HG03060 (cell line): ENCODE measurements at regions not wholly inside any gene's neighbourhood (a gene's known extent, or its start where the extent isn't known, plus 50 kb on each side); places are given as distances from the start of the nearest gene placed in this dataset.

Experiments used
- ATAC-seq: cut with Tn5 transposase; IDR thresholded peaks from one replicate; pipeline ENCODE4 v1.9.1; 2021; ENCODE audit warnings: low read depth, moderate number of reproducible peaks; ENCODE audit not compliant: unreplicated experiment

DNA sequence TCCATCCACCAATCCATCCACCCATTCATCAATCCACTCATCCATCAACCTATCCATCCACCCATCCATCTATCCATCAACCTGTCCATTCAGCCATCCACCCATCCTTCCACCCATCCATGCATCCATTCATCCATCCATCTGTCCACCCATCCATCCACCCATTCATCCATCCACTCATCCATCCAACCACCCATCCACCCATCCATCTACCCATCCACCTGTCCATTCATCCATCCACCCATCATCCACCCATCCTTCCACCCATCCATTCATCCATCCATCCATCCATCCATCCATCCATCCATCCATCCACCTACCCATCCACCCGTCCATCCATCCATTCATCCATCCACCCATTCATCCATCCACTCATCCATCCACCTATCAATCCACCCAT, 195.8 kb downstream of the NXNL2 start:
- no peak for ATAC-seq

- no peak for ATAC-seq
Observed at GRCh38 chr9:88732128-88732527, 197.2 kb downstream of the NXNL2 start.

DNA sequence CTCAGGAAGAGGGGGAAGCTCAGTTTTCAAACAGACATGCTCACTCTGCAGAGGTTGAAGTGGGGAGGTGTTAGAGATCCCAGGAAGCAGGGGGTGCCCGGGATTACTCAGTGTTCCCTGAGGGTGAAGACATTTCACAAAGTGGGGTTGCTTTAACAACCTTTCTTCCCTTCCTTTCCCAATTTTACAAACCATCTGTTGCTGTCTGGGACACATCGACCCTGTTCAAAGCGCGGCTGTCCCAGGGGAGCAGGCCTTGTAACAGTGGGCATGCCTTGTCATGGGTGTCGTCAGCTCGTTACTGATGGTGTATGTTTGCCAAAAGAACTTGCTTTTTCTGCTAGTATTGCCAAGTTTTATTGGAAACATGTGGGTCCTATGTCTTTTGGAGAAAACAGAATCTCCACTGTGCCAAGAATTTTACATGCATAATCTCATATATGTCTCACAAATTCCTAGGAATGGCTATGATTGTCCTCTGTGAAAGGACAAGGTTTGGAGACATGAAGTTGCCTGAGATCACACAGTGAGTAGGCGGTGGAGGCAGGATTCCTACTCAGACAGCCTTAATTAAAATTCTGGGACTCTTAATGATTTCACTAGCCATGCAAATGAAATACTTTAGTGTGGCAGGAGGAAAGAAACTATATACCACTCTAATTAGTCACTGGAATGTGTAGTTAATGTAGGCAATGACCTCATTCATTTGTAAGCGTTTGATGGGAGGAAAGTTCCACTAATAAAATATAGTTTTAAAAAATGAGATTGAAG, 198.9 kb downstream of the NXNL2 start:
- no peak for ATAC-seq

DNA sequence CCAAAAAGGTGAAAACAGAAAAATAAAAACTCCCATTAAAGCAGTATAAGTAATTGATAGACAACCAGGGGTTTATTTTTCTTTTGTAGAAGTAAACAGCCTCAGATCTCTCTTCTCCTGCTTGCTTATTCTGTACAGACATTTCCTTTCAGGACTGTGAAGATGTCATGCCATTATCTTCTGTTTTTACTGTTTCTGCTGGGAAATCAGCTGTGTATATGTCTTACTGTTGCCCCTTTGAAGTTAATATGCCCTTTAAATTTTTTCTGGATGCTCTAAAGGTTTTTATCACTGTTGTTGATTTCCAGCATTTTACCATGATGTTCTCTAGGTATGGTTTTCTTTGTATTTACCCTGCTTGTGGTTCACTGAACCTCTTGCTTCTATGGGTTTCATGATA, 199.5 kb downstream of the NXNL2 start:
- no peak for ATAC-seq

GRCh38 chr9:88736136-88736637, 201.2 kb downstream of the NXNL2 start:
- ATAC-seq, result no peak

GRCh38 chr9:88737031-88737430, 202.1 kb downstream of the NXNL2 start:
- no peak for ATAC-seq

GRCh38 chr9:88737876-88738275, 202.9 kb downstream of the NXNL2 start:
- ATAC-seq, result no peak

DNA sequence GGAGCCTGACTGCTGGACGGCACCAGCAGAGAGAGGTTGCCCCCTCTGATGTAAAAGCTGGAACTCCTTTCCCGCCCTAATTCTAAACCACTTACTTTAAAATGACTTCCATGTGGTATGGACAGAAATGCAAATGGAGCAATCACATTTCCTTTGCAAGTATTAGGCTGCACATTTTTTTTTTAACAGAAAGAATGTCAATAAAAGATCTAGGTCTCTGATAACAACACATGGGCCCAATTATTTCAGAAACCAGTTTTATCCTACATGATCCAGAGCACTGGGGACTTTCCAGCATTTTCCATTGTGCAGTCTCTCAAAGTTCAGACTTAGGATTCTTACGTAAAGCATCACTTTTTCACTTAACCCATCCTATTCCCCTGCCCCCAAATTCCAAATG, 203.7 kb downstream of the NXNL2 start:
- no peak for ATAC-seq

- no peak for ATAC-seq
Observed at GRCh38 chr9:88739373-88739772, 204.4 kb downstream of the NXNL2 start.

GRCh38 chr9:88740844-88741243, 205.9 kb downstream of the NXNL2 start:
- no peak for ATAC-seq

DNA sequence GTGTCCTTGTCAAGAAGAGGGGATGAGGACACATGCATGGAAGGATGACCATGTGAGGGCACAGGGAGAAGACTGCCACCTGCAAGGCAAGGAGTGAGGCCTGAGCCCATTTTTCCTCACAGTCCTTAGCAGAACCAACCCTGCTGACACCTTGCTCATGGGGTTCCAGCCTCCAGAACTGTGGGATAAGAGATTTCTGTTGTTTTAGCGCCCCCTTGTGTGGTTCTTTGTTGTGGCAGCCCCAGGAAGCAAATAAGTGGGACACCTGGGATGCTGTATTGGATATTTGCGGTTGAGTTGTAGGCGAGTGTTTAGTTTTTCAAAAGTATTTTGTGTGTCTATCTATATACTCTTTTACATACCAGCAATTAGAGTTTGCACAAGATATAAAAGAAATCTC, 206.4 kb downstream of the NXNL2 start:
- no peak for ATAC-seq

GRCh38 chr9:88742483-88742882, 207.5 kb downstream of the NXNL2 start:
- no peak for ATAC-seq

DNA sequence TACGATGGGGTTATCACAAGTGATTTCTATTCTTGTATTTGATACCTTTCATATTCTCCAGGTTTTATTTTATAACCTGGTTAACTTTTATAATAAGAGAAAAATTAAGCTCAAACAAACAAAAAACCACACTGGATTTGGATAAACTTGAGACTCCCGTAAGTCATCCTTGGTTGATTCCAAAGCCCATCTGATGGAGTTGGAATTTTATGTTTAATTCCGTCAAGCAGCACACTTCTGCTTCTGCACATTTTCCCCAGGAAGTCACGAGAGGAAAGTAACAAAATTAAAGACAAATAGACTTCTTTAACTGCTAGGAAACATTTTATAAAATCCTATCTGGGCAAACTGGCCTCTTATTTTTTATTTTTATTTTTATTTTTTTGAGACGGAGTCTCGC, 207.9 kb downstream of the NXNL2 start:
- no peak for ATAC-seq

- no peak for ATAC-seq
Observed at GRCh38 chr9:88745276-88746001, 210.5 kb downstream of the NXNL2 start.

- no peak for ATAC-seq
Observed at GRCh38 chr9:88746029-88746742, 211.2 kb downstream of the NXNL2 start.

DNA sequence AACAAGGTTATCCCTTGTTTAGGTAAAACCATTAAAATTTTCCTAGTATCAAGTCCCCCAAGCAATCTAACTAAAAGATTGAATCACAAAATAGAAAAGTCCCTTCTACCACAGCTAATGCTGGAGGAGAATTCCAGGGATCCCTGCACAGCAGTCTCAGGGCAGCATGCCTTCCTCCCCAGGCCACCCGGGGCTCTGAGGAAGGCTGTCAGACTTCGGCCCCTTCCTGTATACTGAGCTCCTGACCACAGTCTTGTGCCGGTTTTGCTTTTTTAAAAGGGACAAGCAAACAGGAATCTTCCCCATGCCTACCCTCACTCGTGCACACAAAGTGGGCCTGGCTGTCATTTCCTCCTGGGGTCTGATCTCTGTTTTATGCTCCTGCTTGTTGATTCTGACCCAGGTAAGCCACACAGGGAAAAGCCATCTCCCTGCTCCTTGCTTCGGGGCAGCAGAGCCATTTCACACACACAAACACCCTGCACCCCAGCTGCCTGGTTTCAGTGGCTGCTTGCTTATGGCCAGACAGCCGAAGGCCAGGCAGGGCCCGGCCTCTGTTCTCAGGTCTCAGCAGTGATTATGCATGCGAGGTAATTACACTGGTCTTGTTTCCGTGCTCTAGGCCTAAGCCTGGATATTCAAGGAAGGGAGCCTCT, 211.9 kb downstream of the NXNL2 start:
- ATAC-seq, result no peak

DNA sequence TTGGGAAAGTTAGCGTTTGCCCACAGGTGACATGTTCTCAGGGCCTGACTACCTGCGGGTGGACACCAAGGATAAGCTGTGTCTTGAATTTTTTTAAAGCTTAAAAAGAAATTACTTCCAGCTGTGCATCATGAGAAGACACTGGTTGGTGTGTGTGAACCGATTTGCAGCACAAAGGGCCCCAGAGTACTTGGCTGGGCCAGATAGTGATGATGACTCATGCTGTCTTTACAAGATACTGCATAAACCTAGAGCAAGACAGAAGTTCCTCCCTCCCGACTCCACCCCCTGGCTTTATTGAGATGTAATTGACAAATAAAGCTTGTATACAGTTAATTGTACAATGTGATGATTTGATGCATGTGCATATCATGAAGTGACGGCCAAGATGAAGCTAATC, 212.8 kb downstream of the NXNL2 start:
- ATAC-seq, result no peak

GRCh38 chr9:88748566-88749261, 213.7 kb downstream of the NXNL2 start:
- no peak for ATAC-seq

- no peak for ATAC-seq
Observed at GRCh38 chr9:88749420-88749819, 214.4 kb downstream of the NXNL2 start.

DNA sequence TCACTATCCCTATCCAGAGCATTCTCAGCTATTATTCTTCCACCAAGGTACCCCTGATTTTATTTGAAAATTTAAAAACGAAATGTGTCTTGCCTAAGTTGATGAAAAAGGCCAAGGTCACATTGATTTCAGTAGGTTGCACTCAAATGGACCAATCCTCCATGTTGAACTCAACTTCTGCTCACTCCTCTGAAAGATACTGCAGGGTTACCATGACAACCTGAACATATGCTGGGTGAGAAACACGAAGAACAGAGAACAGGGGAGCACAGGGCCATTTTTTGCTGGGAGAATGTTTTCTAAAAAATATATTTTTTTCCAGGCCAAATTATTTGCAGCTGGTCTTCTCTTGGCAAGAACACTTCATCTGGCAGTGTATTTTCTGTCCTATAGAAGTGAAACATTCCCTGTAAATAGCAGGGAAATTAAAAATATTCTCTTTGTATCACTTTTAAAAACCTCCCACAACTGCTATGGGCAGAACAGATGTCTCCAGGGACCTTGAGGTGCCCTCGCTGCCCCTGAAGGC, 215.9 kb downstream of the NXNL2 start:
- ATAC-seq, result no peak
